ENCODE measurements at regions not wholly inside any gene's neighbourhood (a gene's known extent, or its start where the extent isn't known, plus 50 kb on each side); places are given as distances from the start of the nearest gene placed in this dataset.

GRCh38 chr16:6958184-6958583, 374.5 kb upstream of the RBFOX1 start:
- H3K36me3 ChIP-seq, result no peaks in the 10 kb centered on the region
- no peak overlapping the region for H3K4me3 ChIP-seq
- no peak for TF ChIP-seq CTCF (IDR thresholded peaks at IDR 0.05)
- no peaks in the 10 kb centered on the region for H3K9me3 ChIP-seq
- no peaks in the 10 kb centered on the region for H3K4me1 ChIP-seq
- no peaks in the 10 kb centered on the region for H3K27me3 ChIP-seq
- no peak overlapping the region for H3K27ac ChIP-seq
- no peak for DNase-seq (ENCODE audit: low spot score)

- Histone ChIP-seq H3K27me3 (no peaks in the 10 kb centered on the region), H3K9me3 (no peaks in the 10 kb centered on the region), H3K27ac (no peak overlapping the region), H3K4me3 (no peak overlapping the region), H3K36me3 (no peaks in the 10 kb centered on the region), H3K4me1 (no peaks in the 10 kb centered on the region)
- no peak for DNase-seq (ENCODE audit: low spot score)
- no peak for TF ChIP-seq CTCF (IDR thresholded peaks at IDR 0.05)
These were observed 375.0 kb upstream of the RBFOX1 start for GRCh38 chr16:6957681-6958080.

- Histone ChIP-seq H3K4me3 (no peak overlapping the region), H3K4me1 (no peaks in the 10 kb centered on the region), H3K36me3 (no peaks in the 10 kb centered on the region), H3K27me3 (no peaks in the 10 kb centered on the region), H3K9me3 (no peaks in the 10 kb centered on the region), H3K27ac (no peak overlapping the region)
- TF ChIP-seq CTCF (IDR thresholded peaks at IDR 0.05), result no peak
- no peak for DNase-seq (ENCODE audit: low spot score)
These were observed 376.1 kb upstream of the RBFOX1 start for GRCh38 chr16:6956511-6956910.

GRCh38 chr16:6955303-6955702, 377.3 kb upstream of the RBFOX1 start:
- Histone ChIP-seq H3K27me3 (no peaks in the 10 kb centered on the region), H3K4me1 (no peaks in the 10 kb centered on the region), H3K4me3 (no peak overlapping the region), H3K27ac (no peak overlapping the region), H3K9me3 (no peaks in the 10 kb centered on the region), H3K36me3 (no peaks in the 10 kb centered on the region)
- no peak for DNase-seq (ENCODE audit: low spot score)
- TF ChIP-seq CTCF (IDR thresholded peaks at IDR 0.05), result no peak

- H3K27ac ChIP-seq, result no peak overlapping the region
These were observed 383.4 kb upstream of the RBFOX1 start for GRCh38 chr16:6949240-6949639.

More at GRCh38 chr16:6949240-6949639, 383.4 kb upstream of the RBFOX1 start:
- no peak for TF ChIP-seq CTCF (IDR thresholded peaks at IDR 0.05)
- Histone ChIP-seq H3K4me3 (no peak overlapping the region), H3K4me1 (no peaks in the 10 kb centered on the region), H3K27me3 (no peaks in the 10 kb centered on the region), H3K9me3 (no peaks in the 10 kb centered on the region), H3K36me3 (no peaks in the 10 kb centered on the region)
- no peak for DNase-seq (ENCODE audit: low spot score)

Measured in right atrium auricular region (tissue), 2 donors.